T47D (cell line): ENCODE measurements at regions not wholly inside any gene's neighbourhood (a gene's known extent, or its start where the extent isn't known, plus 50 kb on each side); places are given as distances from the start of the nearest gene placed in this dataset.

Source experiments
- DNase-seq, 2 experiments: peaks; one replicate each; pipeline versions ENCODE4 v3.0.0 to v3.0.0-alpha.2; 2011 to 2012; ENCODE audit warnings: low read depth in 1 of 2, low spot score in 1 of 2
- JUND ChIP-seq: IDR thresholded peaks from 2 replicates; pipeline ENCODE4 v1.6.1; 2012; ENCODE audit warnings: low read depth
- in situ Hi-C: cut with HindIII; loops from 2 replicates; pipeline ENCODE4 v1.10.0; 2016; ENCODE audit warnings: low sequenced_read_pairs, low pct_unique_long_range_greater_than_20kb

DNA sequence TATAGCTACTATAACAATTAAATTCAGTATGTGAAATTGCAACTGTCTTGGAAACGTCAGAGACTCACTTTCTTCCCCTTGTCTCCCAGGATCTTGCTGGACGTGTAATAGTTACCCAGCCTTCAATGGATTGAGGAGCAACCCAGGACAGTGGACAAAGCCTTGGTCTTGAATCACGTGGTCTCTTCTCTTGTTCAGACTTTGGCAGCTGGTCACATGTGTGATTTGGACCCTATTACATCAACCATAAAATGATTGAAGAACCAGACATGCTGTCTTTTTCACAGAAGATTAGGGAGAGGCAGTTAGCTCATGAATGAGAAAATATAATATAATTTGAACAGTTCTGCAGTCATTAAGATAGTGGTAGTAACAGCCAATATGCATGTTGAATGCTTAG lies 1085.5 kb upstream of the RBFOX1 start:
- in situ Hi-C loops: no loop called here
- no peak for DNase-seq
- no peak for TF ChIP-seq JUND

DNA sequence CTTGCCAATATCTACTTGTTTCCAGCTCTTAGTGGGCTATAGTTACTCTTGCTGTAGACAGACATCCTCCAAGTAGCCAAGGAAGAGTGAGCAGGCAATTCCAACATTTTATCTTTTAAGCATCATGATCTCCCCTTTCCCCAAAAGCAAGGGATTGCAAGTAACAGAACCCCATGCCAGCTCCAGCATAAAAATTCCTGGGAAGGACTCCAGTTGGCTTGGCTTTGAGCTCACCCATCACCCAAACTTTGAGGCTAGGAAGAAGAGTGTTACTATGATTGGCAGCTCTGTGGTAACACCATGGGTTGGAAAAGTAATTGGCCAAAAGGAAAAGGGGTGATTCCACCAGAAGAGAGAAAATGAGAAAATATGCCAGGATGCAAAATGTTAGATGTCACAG lies 1086.4 kb upstream of the RBFOX1 start:
- DNase-seq: no peak
- no peak for TF ChIP-seq JUND
- in situ Hi-C loops: no loop called here

DNA sequence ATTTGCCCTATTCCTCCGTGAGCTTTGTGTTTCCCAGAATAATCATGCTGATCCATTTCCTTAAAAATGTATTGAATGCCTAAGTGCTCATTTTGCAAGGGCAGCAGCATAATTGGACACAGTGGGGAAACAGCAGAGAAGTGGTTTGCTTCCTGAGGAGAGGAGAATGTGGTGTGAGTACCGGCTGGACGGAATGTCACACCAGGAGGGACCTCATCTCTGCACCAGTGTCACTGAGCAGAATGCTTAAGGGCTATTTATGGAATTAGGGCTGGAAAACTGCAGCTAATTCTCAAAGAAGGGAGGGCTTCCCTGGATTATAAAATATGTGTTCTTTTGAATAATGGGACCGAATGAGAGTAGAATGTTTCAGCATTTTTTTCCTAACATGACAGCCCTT lies 1100.6 kb upstream of the RBFOX1 start:
- in situ Hi-C loops: no loop called here
- no peak for DNase-seq
- no peak for TF ChIP-seq JUND

DNA sequence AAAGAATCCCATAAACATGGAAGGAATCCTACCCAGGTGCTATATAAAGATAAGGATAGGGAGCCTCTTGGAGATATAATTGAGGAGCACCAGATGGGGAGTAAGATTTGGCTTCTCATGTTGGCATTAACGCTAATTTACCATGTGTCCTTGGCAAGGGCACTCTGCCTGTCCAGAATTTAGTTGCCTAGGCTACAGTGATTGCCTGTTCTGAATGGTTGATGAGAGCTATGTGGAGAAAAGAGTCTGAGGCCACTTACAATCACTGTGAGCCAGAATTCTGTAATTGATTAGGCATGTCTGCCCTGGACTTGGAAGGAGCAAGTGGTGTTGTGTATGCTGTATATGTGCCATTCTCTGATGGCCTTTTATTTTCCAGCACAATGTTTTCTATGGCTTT lies 1101.2 kb upstream of the RBFOX1 start:
- no peak for DNase-seq
- no peak for TF ChIP-seq JUND
- in situ Hi-C loops: no loop called here

DNA sequence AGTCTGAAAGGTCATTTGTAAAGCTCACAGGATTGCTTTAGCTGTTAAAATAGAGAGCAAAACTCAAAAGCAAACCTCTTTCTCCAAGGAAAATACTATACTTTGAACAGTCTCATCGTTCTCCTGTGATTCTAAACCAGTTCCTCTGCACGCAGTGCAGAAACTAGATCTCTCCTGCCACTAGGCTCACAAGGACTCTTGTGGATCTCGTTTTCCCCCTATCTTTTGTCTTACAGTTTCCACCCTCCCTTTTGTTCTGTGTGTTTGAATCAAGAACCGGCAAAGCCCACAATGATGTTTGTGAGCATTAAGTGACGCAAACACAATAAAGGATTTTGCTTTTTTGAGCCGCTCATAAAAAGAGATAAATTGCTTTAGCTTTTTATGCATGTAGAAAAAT lies 1103.5 kb upstream of the RBFOX1 start:
- DNase-seq: no peak
- in situ Hi-C loops: no loop called here
- no peak for TF ChIP-seq JUND

DNA sequence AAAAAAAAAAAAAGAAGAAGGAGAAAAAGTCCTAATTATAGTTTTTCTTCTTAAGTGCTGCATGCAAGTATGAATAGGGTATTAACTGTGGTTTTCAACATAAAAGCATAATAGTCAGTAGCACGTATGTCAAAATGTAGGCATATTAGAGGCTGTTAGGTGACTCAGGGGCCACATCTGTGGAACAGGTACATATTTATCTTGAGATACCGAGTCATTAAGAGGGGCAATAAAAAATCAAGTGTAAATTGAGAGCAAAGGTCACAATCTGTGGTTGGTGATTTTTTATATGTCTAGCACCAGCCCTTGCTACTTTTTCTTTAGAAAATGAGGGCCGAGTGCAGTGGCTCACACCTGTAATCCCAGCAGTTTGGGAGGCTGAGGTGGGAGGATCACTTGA lies 1113.8 kb upstream of the RBFOX1 start:
- in situ Hi-C loops: no loop called here
- TF ChIP-seq JUND: no peak

DNA sequence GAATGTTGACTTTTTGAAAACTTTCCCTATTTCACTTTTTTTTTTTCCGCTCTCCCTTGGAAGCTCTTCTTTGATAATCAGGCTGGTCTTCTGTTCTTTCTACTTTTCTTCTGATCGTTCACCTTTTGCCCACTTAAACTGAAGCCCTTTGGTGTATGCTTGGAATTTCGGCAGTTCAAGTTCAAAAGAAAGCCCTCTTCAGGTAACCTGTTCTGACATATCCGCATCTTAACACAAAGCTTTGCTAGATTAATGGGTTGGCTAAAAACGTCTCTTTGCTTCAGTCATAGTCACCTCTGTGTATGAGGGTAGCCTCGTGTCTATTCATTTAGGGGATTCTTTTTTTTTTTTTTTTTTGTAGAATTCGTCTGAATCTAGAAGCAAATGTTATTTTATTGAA lies 1115.8 kb upstream of the RBFOX1 start:
- no peak for DNase-seq
- in situ Hi-C loops: no loop called here
- TF ChIP-seq JUND: no peak

More for the DNA sequence above, 1113.8 kb upstream of the RBFOX1 start:
- DNase-seq: no peak

DNA sequence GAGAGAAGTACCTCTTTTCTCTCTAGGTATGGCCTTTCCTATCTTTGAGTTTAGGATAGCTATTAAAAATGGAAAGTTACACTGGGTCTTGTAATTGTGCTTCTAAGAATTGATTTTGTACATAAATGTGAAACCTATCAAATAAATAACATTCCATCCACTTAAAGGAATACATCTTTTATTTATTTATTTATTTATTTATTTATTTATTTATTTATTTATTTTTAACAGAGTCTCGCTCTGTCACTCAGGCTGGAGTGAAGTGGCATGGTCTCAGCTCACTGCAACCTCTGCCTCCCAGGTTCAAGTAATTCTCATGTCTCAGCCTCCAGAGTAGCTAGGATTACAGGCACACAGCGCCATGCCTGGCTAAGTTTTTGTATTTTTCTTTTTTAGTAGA lies 1114.0 kb upstream of the EEF2KMT start:
- no peak for DNase-seq
- no peak for TF ChIP-seq JUND
- in situ Hi-C loops: no loop called here

DNA sequence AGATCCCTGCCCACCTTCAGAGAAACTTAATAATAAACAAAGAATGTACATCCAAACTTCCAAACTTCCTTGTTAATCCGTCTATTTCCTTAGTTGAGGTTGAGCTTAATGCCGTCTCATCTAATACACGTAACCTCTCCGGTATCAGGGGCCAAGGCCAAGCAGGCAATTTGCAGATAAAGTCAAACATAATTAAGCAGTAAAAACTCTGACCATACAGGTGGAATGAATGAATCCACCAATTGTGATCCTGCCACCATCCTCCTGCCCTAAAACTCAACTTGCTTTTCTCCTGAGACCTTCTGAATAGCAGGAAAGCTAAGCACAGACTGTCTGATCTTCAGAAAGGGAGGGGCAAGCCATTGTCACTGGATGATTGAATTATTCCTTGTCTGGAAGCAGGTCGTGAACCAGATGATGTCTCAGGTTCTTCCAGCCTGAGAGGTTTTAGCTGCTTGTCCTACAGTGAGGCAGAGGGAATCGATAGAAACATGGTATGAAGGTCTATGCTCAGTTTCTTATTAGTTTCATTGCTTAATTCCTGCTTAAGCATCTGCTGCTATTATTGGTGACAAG lies 1111.8 kb upstream of the EEF2KMT start:
- no peak for DNase-seq
- in situ Hi-C loops: no loop called here
- no peak for TF ChIP-seq JUND

DNA sequence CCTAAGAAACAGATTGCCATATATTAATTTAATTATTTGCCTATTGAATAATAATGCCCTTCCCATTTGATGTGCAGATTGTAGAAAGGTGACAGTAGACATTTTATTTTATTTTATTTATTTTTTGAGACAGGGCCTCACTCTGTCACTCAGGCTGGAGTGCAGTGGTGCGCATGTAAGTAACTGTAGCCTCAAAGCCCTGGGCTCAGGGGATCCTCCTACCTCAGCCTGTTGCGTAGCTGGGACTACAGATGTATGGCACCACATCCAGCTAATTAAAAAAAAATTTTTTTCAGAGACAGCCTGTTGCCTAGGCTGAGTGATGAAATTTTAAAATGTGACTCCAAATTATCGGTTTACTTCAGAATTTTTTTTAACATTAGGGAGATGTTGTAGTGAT lies 1110.0 kb upstream of the EEF2KMT start:
- TF ChIP-seq JUND: no peak
- in situ Hi-C loops: no loop called here
- no peak for DNase-seq

DNA sequence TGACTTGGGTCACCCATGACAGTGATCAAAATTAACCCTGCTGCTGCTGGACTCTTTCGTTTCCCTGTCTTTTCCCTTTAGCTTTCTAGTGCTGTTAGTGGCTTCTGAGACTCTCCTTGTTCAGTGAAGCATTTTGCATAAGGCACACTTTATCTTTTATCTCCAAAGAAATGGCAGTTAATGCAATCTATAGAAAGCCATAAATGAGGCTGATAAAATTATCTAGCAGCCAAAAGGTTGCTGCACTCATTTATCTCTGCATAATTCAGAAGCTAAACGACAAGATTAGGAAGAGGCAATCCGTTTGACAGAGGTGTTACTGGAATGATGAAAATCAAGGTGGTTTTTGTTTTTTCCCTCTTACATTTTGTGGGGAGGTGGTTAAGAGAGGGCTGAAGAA lies 1109.5 kb upstream of the EEF2KMT start:
- in situ Hi-C loops: no loop called here
- DNase-seq: no peak
- TF ChIP-seq JUND: no peak

DNA sequence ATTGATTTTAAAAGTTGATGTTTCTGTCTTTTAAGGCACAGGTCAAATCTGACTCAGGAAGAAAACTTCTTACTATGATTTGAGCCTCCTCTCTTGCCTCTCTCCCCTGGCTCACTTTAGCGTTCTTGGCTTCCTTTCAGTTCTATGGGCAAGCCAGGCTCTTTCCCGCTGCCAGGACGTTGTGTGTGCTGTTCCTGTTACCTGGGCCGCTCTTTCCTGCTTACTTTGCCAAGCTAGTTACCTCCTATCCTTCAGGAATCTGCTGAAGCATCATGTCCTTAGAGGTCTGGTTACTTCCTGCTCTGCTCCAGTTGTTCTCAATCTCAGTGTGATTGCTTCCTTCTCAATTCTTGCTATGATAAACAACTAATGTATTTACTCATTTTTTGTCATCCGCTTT lies 1108.5 kb upstream of the EEF2KMT start:
- TF ChIP-seq JUND: no peak
- no peak for DNase-seq
- in situ Hi-C loops: no loop called here

DNA sequence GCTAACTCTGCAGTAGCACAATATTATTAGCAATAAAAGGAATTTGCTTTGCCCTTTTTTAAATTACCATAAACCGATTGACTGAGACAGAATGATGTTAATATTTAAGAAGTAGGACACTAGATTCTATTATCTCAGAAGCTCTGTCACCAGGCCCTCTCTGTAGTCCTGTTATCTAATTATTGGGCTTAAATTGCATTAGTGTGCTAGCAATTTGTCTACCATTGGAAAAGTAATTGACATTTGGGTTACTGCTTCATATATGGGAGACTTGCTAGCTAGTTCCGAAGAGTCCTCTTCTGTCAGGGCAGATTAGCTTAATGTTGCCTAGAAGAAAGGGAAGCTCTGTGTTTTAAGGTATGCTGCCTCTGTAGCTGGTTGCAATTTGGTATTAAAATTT lies 1107.3 kb upstream of the EEF2KMT start:
- no peak for TF ChIP-seq JUND
- in situ Hi-C loops: no loop called here
- no peak for DNase-seq

DNA sequence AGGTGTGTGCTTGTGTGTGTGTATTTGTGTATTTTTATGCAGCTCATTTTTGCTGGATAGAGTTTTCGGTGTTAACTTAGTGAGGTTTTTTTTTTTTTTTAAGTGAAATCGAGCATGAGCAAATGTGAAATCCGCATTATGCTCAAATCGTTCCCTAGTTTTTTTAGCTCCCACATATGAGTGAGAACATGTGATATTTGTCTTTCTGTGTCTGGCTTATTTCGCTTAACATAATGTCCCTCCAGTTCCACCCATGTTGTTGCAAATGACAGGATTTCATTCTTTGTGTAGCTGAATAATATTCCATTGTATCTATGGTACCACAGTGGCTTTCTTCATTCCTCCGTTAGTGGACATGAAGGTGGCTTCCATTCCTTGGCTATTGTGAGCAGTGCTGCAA lies 1103.3 kb upstream of the EEF2KMT start:
- no peak for TF ChIP-seq JUND
- in situ Hi-C loops: no loop called here
- DNase-seq: no peak
